IMR-90 (cell line): ENCODE measurements at regions not wholly inside any gene's neighbourhood (a gene's known extent, or its start where the extent isn't known, plus 50 kb on each side); places are given as distances from the start of the nearest gene placed in this dataset.

Source experiments
- BHLHE40 ChIP-seq: fragments of 150-350 bp; IDR thresholded peaks from 2 replicates; pipeline ENCODE4 v1.6.1; 2016; ENCODE audit warnings: mild to moderate bottlenecking, low read depth, low read length
- CTCF ChIP-seq: conservative IDR thresholded peaks from 2 replicates; pipeline ENCODE4 v1.5.1; 2012; ENCODE audit warnings: mild to moderate bottlenecking, low read depth, low read length, improper control_type of control experiment
- ELK1 ChIP-seq: fragments of 150-350 bp; IDR thresholded peaks from 2 replicates; pipeline ENCODE4 v1.6.1; 2016; ENCODE audit warnings: low read depth, mild to moderate bottlenecking, low read length, moderate library complexity, borderline replicate concordance
- MAZ ChIP-seq: IDR thresholded peaks from 2 replicates; pipeline ENCODE4 v1.6.1; 2012; ENCODE audit warnings: low read depth, mild to moderate bottlenecking, low read length, improper control_type of control experiment, moderate library complexity, borderline replicate concordance
- MXI1 ChIP-seq: IDR thresholded peaks from 2 replicates; pipeline ENCODE4 v1.6.1; 2012; ENCODE audit warnings: low read depth, mild to moderate bottlenecking, low read length, moderate library complexity, borderline replicate concordance
- NFE2L2 ChIP-seq: fragments of 150-350 bp; IDR thresholded peaks from 2 replicates; pipeline ENCODE4 v1.6.1; 2016; ENCODE audit warnings: low read depth, mild to moderate bottlenecking, low read length
- POLR2A ChIP-seq: IDR thresholded peaks from 2 replicates; pipeline ENCODE4 v1.6.1; 2012; ENCODE audit warnings: mild to moderate bottlenecking, low read depth, low read length
- RAD21 ChIP-seq: IDR thresholded peaks from 2 replicates; pipeline ENCODE4 v1.6.1; 2012; ENCODE audit warnings: low read length, improper control_type of control experiment
- RCOR1 ChIP-seq: IDR thresholded peaks from 2 replicates; pipeline ENCODE4 v1.6.1; 2012; ENCODE audit warnings: mild to moderate bottlenecking, low read length, improper control_type of control experiment; ENCODE audit not compliant: insufficient replicate concordance
- RFX5 ChIP-seq: IDR thresholded peaks from 2 replicates; pipeline ENCODE4 v1.8.0; 2012; ENCODE audit warnings: low read depth, mild to moderate bottlenecking, low read length, moderate library complexity
- SMC3 ChIP-seq: fragments of 150-350 bp; IDR thresholded peaks from 2 replicates; pipeline ENCODE4 v1.6.1; 2016; ENCODE audit warnings: low read depth, mild to moderate bottlenecking, antibody characterized with exemption, low read length, moderate library complexity
- USF2 ChIP-seq: fragments of 150-350 bp; IDR thresholded peaks from 2 replicates; pipeline ENCODE4 v1.6.1; 2017; ENCODE audit warnings: mild to moderate bottlenecking, antibody characterized with exemption, low read length, low read depth

- no peak for TF ChIP-seq RFX5
- TF ChIP-seq NFE2L2: no peak
- no peak for TF ChIP-seq SMC3
- TF ChIP-seq MAZ: no peak
- no peak for TF ChIP-seq POLR2A
- no peak for TF ChIP-seq CTCF
- no peak for TF ChIP-seq RCOR1
- TF ChIP-seq BHLHE40: no peak
- no peak for TF ChIP-seq ELK1
- no peak for TF ChIP-seq RAD21
- no peak for TF ChIP-seq USF2
- TF ChIP-seq MXI1: no peak
Measured at GRCh38 chr13:76025392-76025791, 389.3 kb downstream of the LMO7 start.
